ENCODE measurements at regions not wholly inside any gene's neighbourhood (a gene's known extent, or its start where the extent isn't known, plus 50 kb on each side); places are given as distances from the start of the nearest gene placed in this dataset.

DNA sequence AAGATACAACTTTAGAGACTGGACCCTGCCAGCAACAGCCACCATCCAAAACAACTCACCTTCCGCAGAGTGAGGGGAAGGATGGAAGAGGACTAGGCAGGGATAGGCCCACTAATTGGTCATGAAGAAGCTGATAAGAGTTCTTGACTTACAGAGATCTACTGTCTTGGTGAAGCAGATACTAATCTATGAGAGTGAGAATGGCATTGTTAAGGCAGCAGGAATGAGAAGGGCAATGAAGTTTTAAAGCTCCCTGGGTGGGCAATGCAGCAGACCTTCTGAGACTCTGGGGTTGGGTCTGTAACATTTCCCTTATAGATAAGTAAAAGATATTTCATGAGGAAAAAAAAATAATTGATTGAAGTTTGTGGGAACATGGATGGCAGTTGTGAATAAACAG is 63.7 kb downstream of the KLF12 start:
- TF ChIP-seq, protein P1, sequence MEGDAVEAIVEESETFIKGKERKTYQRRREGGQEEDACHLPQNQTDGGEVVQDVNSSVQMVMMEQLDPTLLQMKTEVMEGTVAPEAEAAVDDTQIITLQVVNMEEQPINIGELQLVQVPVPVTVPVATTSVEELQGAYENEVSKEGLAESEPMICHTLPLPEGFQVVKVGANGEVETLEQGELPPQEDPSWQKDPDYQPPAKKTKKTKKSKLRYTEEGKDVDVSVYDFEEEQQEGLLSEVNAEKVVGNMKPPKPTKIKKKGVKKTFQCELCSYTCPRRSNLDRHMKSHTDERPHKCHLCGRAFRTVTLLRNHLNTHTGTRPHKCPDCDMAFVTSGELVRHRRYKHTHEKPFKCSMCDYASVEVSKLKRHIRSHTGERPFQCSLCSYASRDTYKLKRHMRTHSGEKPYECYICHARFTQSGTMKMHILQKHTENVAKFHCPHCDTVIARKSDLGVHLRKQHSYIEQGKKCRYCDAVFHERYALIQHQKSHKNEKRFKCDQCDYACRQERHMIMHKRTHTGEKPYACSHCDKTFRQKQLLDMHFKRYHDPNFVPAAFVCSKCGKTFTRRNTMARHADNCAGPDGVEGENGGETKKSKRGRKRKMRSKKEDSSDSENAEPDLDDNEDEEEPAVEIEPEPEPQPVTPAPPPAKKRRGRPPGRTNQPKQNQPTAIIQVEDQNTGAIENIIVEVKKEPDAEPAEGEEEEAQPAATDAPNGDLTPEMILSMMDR (conservative IDR thresholded peaks at IDR 0.05; ENCODE audit: low read length) = no peak
- H3K4me3 ChIP-seq (ENCODE audit: low read length) = no peak overlapping the region

GRCh38 chr13:74070065-74070464 is 64.1 kb downstream of the KLF12 start:
- DNase-seq (ENCODE audit: low read depth) = no peak
- TF ChIP-seq, protein P1 (conservative IDR thresholded peaks at IDR 0.05; ENCODE audit: low read length) = no peak
- H3K4me3 ChIP-seq (ENCODE audit: low read length) = no peak overlapping the region

More for the DNA sequence above, 63.7 kb downstream of the KLF12 start:
- no peak for DNase-seq (ENCODE audit: low read depth)

- DNase-seq (ENCODE audit: low read depth) = no peak
- H3K4me3 ChIP-seq (ENCODE audit: low read length) = no peak overlapping the region
- TF ChIP-seq, protein P1 (conservative IDR thresholded peaks at IDR 0.05; ENCODE audit: low read length) = no peak
Observed at GRCh38 chr13:74068471-74068870, 65.7 kb downstream of the KLF12 start.

- peak; percentile 22 for DNase-seq (ENCODE audit: low read depth)
- H3K4me3 ChIP-seq (ENCODE audit: low read length) = no peak overlapping the region
- TF ChIP-seq, protein P1 (conservative IDR thresholded peaks at IDR 0.05; ENCODE audit: low read length) = no peak
Observed at GRCh38 chr13:74067818-74068217, 66.4 kb downstream of the KLF12 start.

DNA sequence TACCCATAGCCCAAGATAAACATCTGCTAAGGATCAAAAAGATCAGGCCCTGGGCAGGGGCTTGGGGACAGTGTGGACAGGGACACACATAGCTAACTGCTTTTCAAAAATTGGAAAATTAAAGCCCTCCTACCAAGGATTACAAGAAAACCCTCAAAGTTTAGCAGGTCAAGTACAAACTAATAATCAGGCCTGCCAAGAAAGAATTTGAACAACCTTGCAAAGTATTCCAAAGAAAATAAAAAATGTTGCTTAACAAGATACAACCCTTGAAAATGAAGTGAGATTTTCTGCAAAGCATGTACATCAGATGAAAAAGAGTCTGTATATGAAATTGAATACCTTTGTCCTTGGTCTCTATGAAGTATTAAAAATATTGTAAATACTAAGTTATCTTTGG is 67.3 kb downstream of the KLF12 start:
- DNase-seq (ENCODE audit: low read depth) = no peak
- H3K4me3 ChIP-seq (ENCODE audit: low read length) = no peak overlapping the region
- TF ChIP-seq, protein P1 (conservative IDR thresholded peaks at IDR 0.05; ENCODE audit: low read length) = no peak

GRCh38 chr13:74064805-74065312 is 69.3 kb downstream of the KLF12 start:
- TF ChIP-seq, protein P1 (conservative IDR thresholded peaks at IDR 0.05; ENCODE audit: low read length) = no peak
- no peak for DNase-seq (ENCODE audit: low read depth)
- no peak overlapping the region for H3K4me3 ChIP-seq (ENCODE audit: low read length)

DNA sequence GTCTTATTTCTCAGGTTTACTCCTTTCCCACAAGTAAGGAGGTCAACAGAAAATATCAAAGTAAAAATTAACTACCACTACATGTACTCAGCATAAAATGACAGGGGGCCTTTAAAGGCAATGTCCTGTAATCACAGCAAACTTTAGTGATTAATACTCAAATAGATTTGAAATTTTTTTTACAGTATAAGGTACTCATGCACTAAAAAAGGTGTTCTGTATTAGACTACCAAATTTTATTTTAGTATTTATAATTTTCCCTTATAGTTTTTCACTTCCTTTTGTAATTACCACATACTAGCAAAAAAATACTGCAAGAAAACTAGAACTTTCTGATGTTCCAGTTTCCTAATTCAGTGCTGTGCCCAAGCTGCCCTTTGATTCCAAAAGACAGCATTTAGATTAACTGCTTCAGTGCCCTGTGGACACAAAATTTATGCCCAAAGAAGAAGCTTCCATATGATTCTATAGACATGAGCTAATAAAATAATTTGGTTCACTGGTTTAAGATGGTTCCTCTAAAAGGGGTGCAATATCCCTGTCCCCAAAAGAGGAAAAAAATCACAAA is 70.6 kb downstream of the KLF12 start:
- DNase-seq (ENCODE audit: low read depth) = no peak
- TF ChIP-seq, protein P1 (conservative IDR thresholded peaks at IDR 0.05; ENCODE audit: low read length) = no peak
- no peak overlapping the region for H3K4me3 ChIP-seq (ENCODE audit: low read length)

Measured in AG10803 (cell line).